HCT116 (cell line): ENCODE measurements at regions not wholly inside any gene's neighbourhood (a gene's known extent, or its start where the extent isn't known, plus 50 kb on each side); places are given as distances from the start of the nearest gene placed in this dataset.

Experiments used
- ATAC-seq: fragments of 200-7000 bp; cut with Tn5 transposase; 2 replicates; pipeline ENCODE4 v1.9.1; 2020; ENCODE audit warnings: mild to moderate bottlenecking, moderate library complexity
- BruUV-seq: library from RNA; stranded (reverse); fragments of 400-500 nt; replicated peaks from 2 replicates; lab custom pipeline; 2021; lab: Mats Ljungman, UMichigan
- CTCF ChIA-PET: fragments of 300-600 bp; sonication (Branson Sonifier 250); formaldehyde crosslinking; loops from one replicate; lab custom pipeline; 2021; ENCODE audit warnings: antibody characterized with exemption; lab: Charles Lee
- POLR2A ChIA-PET: fragments of 300-600, 350-600 bp; sonication (Branson Sonifier 250); formaldehyde crosslinking; loops from one replicate; lab custom pipeline; 2021; ENCODE audit warnings: antibody characterized with exemption; lab: Charles Lee
- RAD21 ChIA-PET, 2 experiments: fragments of 300-600 bp; sonication (Branson Sonifier 250); formaldehyde crosslinking; loops; one replicate each; lab custom pipeline; 2023; ENCODE audit warnings: low total read pairs in 2 of 2; ENCODE audit not compliant: uncharacterized antibody in 2 of 2, unreplicated experiment in 2 of 2, low non-redundant PET in 1 of 2; lab: Charles Lee
- DNase-seq: peaks from one replicate; pipeline ENCODE4 v3.0.0-alpha.2; 2010; ENCODE audit warnings: low read depth, low spot score
- H2AFZ ChIP-seq: fragments of 200-600 bp; shearing (Covaris generic), sonication (generic); 2 replicates; pipeline ENCODE4 v1.6.1; 2017; ENCODE audit warnings: low read depth, mixed run types, mixed read lengths, antibody characterized with exemption, low read length; ENCODE audit not compliant: poor library complexity, severe bottlenecking
- H3K27ac ChIP-seq: 2 replicates; pipeline ENCODE4 v1.5.1; 2012; ENCODE audit warnings: low read depth, low read length
- H3K27me3 ChIP-seq: fragments of 200-600 bp; sonication (generic); 2 replicates; pipeline ENCODE4 v1.6.1; 2016; ENCODE audit warnings: mixed run types, low read length, mixed read lengths; ENCODE audit not compliant: insufficient read depth
- H3K36me3 ChIP-seq, 2 experiments: fragments of 200-500 bp in 1 of 2; fragments of 200-600 bp in 1 of 2; sonication (Bioruptor generic) in 1 of 2; sonication (generic) in 1 of 2; 2 replicates each; pipeline versions ENCODE4 v1.5.1 to v1.6.1; 2014 to 2016; ENCODE audit warnings: low read length in 2 of 2, inconsistent platforms in 1 of 2, mixed read lengths in 1 of 2, mixed run types in 1 of 2; ENCODE audit not compliant: insufficient read depth in 2 of 2, control insufficient read depth in 1 of 2
- H3K4me1 ChIP-seq, 2 experiments: fragments of 200-600 bp in 1 of 2; sonication (generic) in 1 of 2; 2 replicates each; pipeline versions ENCODE4 v1.5.1 to v1.6.1; 2012 to 2017; ENCODE audit warnings: low read length in 2 of 2, inconsistent platforms in 1 of 2, mild to moderate bottlenecking in 1 of 2, mixed read lengths in 1 of 2, mixed run types in 1 of 2, moderate library complexity in 1 of 2; ENCODE audit not compliant: insufficient read depth in 2 of 2, control insufficient read depth in 1 of 2
- H3K4me2 ChIP-seq: fragments of 200-600 bp; sonication (generic); 2 replicates; pipeline ENCODE4 v1.6.1; 2017; ENCODE audit warnings: mixed run types, low read length, mixed read lengths
- H3K4me3 ChIP-seq, 2 experiments: fragments of 200-600 bp in 1 of 2; sonication (generic) in 1 of 2; replicated peaks in 1 of 2; 2 replicates each; pipeline ENCODE4 v1.5.1; 2011 to 2016; ENCODE audit warnings: low read length in 2 of 2, control low read depth in 1 of 2, low read depth in 1 of 2, mild to moderate bottlenecking in 1 of 2, mixed read lengths in 1 of 2, mixed run types in 1 of 2
- H3K79me2 ChIP-seq: fragments of 200-600 bp; sonication (generic); 2 replicates; pipeline ENCODE4 v1.6.1; 2017; ENCODE audit warnings: mild to moderate bottlenecking, mixed run types, low read length, moderate library complexity, mixed read lengths; ENCODE audit not compliant: insufficient read depth
- H3K9ac ChIP-seq: fragments of 200-600 bp; sonication (generic); 2 replicates; pipeline ENCODE4 v1.6.1; 2016; ENCODE audit warnings: low read length, mixed read lengths
- H3K9me2 ChIP-seq: fragments of 200-600 bp; sonication (generic), shearing (Covaris generic); 2 replicates; pipeline ENCODE4 v1.6.1; 2017; ENCODE audit warnings: mixed run types, mild to moderate bottlenecking, moderate library complexity; ENCODE audit not compliant: insufficient read depth
- H3K9me3 ChIP-seq, 2 experiments: fragments of 200-500 bp in 1 of 2; fragments of 200-600 bp in 1 of 2; sonication (Bioruptor generic) in 1 of 2; sonication (generic) in 1 of 2; 2 replicates each; pipeline ENCODE4 v1.6.1; 2014 to 2017; ENCODE audit warnings: low read length in 2 of 2, mixed read lengths in 2 of 2, inconsistent platforms in 1 of 2, low read depth in 1 of 2, mild to moderate bottlenecking in 1 of 2, mixed run types in 1 of 2, moderate library complexity in 1 of 2; ENCODE audit not compliant: control insufficient read depth in 1 of 2, insufficient read depth in 1 of 2
- H4K20me1 ChIP-seq: fragments of 200-600 bp; sonication (generic), shearing (Covaris generic); 2 replicates; pipeline ENCODE4 v1.6.1; 2017; ENCODE audit warnings: mixed run types, mild to moderate bottlenecking, moderate library complexity; ENCODE audit not compliant: insufficient read depth
- CBX3 ChIP-seq: IDR thresholded peaks from 2 replicates; pipeline ENCODE4 v1.6.1; 2012; ENCODE audit warnings: low read depth
- CEBPB ChIP-seq: IDR thresholded peaks from 2 replicates; pipeline ENCODE4 v1.6.1; 2012; ENCODE audit warnings: low read depth
- EGR1 ChIP-seq: IDR thresholded peaks from 2 replicates; pipeline ENCODE4 v1.6.1; 2012; ENCODE audit warnings: low read depth
- SP1 ChIP-seq: IDR thresholded peaks from 2 replicates; pipeline ENCODE4 v1.6.1; 2012; ENCODE audit warnings: low read depth
- SRF ChIP-seq: IDR thresholded peaks from 2 replicates; pipeline ENCODE4 v1.6.1; 2012; ENCODE audit warnings: low read depth
- YY1 ChIP-seq: IDR thresholded peaks from 2 replicates; pipeline ENCODE4 v1.6.1; 2011; ENCODE audit warnings: low read length, low read depth, moderate library complexity, mild to moderate bottlenecking; ENCODE audit not compliant: insufficient replicate concordance; ENCODE audit errors: extremely low read depth
- ZFX ChIP-seq: fragments of 450-650 bp; IDR thresholded peaks from 2 replicates; pipeline ENCODE4 v1.6.1; 2017
- ZNF274 ChIP-seq: fragments of 200-500 bp; sonication (Bioruptor generic); IDR thresholded peaks from 2 replicates; pipeline ENCODE4 v1.6.1; 2014; ENCODE audit warnings: mild to moderate bottlenecking, low read depth, low read length, inconsistent platforms
- intact Hi-C: fragments of 100-400 bp; cut with micrococcal nuclease; formaldehyde crosslinking; loops from 2 replicates; pipeline ENCODE4 v1.10.0; 2022
- TF ChIP-seq, protein P1 (sequence below): IDR thresholded peaks from 2 replicates; pipeline ENCODE4 v1.6.1; 2011; ENCODE audit warnings: mild to moderate bottlenecking, low read length, moderate library complexity; ENCODE audit not compliant: insufficient replicate concordance; ENCODE audit errors: extremely low read depth
- TF ChIP-seq, protein P2 (sequence below), 3 experiments: fragments of 200-600 bp in 1 of 3; sonication (generic) in 1 of 3; IDR thresholded peaks in 2 of 3; conservative IDR thresholded peaks in 1 of 3; 2 replicates each; pipeline ENCODE4 v1.5.1; 2012 to 2017; ENCODE audit warnings: low read depth in 2 of 3, low read length in 2 of 3, antibody characterized with exemption in 1 of 3, borderline replicate concordance in 1 of 3, control low read depth in 1 of 3, mild to moderate bottlenecking in 1 of 3, mixed read lengths in 1 of 3, mixed run types in 1 of 3, moderate library complexity in 1 of 3; ENCODE audit not compliant: insufficient read depth in 1 of 3
- TF ChIP-seq, protein P3 (sequence below): IDR thresholded peaks from 2 replicates; pipeline ENCODE4 v1.6.1; 2012; ENCODE audit warnings: low read depth

DNA sequence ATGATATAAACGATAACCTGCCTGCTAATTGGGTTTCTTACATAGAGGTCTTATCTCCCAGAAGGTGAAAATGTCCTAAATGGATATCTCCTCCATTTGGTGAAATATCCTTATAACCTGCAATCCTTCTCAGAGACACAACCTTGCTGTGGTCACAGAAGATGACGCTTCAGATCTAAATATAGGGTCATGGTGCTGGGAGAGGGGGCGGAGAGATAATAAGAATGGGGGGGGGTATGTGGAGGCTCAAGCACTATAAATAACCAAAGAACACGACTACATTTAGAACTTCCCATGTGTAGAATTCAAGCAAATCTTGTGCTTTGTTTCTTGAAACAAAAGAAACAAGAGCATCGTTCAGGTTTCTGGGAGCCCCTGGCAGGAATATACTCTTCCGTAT, 260.6 kb upstream of the ESRRG start:
- no peak overlapping the region for H3K4me2 ChIP-seq
- intact Hi-C loops: no loop called here
- H3K27me3 ChIP-seq: no peaks in the 10 kb centered on the region
- H3K36me3 ChIP-seq: no peaks in the 10 kb centered on the region
- DNase-seq: no peak
- ChIA-PET CTCF (no interaction called here), RAD21 (no interaction called here), POLR2A (no interaction called here)
- H3K9me2 ChIP-seq: no peaks in the 10 kb centered on the region
- ATAC-seq: no peak
- H3K9ac ChIP-seq: no peak overlapping the region
- TF ChIP-seq SRF (no peak), CEBPB (no peak), ZFX (no peak), ZNF274 (no peak), EGR1 (no peak), CBX3 (no peak), YY1 (no peak), SP1 (no peak)
- TF ChIP-seq, protein P1, sequence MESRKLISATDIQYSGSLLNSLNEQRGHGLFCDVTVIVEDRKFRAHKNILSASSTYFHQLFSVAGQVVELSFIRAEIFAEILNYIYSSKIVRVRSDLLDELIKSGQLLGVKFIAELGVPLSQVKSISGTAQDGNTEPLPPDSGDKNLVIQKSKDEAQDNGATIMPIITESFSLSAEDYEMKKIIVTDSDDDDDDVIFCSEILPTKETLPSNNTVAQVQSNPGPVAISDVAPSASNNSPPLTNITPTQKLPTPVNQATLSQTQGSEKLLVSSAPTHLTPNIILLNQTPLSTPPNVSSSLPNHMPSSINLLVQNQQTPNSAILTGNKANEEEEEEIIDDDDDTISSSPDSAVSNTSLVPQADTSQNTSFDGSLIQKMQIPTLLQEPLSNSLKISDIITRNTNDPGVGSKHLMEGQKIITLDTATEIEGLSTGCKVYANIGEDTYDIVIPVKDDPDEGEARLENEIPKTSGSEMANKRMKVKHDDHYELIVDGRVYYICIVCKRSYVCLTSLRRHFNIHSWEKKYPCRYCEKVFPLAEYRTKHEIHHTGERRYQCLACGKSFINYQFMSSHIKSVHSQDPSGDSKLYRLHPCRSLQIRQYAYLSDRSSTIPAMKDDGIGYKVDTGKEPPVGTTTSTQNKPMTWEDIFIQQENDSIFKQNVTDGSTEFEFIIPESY: no peak
- TF ChIP-seq, protein P2, sequence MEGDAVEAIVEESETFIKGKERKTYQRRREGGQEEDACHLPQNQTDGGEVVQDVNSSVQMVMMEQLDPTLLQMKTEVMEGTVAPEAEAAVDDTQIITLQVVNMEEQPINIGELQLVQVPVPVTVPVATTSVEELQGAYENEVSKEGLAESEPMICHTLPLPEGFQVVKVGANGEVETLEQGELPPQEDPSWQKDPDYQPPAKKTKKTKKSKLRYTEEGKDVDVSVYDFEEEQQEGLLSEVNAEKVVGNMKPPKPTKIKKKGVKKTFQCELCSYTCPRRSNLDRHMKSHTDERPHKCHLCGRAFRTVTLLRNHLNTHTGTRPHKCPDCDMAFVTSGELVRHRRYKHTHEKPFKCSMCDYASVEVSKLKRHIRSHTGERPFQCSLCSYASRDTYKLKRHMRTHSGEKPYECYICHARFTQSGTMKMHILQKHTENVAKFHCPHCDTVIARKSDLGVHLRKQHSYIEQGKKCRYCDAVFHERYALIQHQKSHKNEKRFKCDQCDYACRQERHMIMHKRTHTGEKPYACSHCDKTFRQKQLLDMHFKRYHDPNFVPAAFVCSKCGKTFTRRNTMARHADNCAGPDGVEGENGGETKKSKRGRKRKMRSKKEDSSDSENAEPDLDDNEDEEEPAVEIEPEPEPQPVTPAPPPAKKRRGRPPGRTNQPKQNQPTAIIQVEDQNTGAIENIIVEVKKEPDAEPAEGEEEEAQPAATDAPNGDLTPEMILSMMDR (IDR thresholded peaks at IDR 0.05 in 2 of 3, conservative IDR thresholded peaks at IDR 0.05 in 1 of 3; ENCODE audit: borderline replicate concordance in 1 of 3, insufficient read depth in 1 of 3, low read depth in 2 of 3, low read length in 2 of 3): no peak
- TF ChIP-seq, protein P3, sequence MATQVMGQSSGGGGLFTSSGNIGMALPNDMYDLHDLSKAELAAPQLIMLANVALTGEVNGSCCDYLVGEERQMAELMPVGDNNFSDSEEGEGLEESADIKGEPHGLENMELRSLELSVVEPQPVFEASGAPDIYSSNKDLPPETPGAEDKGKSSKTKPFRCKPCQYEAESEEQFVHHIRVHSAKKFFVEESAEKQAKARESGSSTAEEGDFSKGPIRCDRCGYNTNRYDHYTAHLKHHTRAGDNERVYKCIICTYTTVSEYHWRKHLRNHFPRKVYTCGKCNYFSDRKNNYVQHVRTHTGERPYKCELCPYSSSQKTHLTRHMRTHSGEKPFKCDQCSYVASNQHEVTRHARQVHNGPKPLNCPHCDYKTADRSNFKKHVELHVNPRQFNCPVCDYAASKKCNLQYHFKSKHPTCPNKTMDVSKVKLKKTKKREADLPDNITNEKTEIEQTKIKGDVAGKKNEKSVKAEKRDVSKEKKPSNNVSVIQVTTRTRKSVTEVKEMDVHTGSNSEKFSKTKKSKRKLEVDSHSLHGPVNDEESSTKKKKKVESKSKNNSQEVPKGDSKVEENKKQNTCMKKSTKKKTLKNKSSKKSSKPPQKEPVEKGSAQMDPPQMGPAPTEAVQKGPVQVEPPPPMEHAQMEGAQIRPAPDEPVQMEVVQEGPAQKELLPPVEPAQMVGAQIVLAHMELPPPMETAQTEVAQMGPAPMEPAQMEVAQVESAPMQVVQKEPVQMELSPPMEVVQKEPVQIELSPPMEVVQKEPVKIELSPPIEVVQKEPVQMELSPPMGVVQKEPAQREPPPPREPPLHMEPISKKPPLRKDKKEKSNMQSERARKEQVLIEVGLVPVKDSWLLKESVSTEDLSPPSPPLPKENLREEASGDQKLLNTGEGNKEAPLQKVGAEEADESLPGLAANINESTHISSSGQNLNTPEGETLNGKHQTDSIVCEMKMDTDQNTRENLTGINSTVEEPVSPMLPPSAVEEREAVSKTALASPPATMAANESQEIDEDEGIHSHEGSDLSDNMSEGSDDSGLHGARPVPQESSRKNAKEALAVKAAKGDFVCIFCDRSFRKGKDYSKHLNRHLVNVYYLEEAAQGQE: no peak
- H3K27ac ChIP-seq: no peak overlapping the region
- no peaks in the 10 kb centered on the region; a peak in 1 of 4 replicates for H3K9me3 ChIP-seq
- no peak overlapping the region for H3K4me3 ChIP-seq
- H2AFZ ChIP-seq: no peak overlapping the region
- no peaks in the 10 kb centered on the region for H4K20me1 ChIP-seq
- H3K4me1 ChIP-seq: no peaks in the 10 kb centered on the region
- H3K79me2 ChIP-seq: no peaks in the 10 kb centered on the region
- no TSS peak for BruUV-seq
